GM19351 (cell line): ENCODE measurements at regions not wholly inside any gene's neighbourhood (a gene's known extent, or its start where the extent isn't known, plus 50 kb on each side); places are given as distances from the start of the nearest gene placed in this dataset.

Source experiments
- ATAC-seq: cut with Tn5 transposase; IDR thresholded peaks from one replicate; pipeline ENCODE4 v1.9.1; 2021; ENCODE audit warnings: mild to moderate bottlenecking, moderate library complexity; ENCODE audit not compliant: unreplicated experiment

- no peak for ATAC-seq
Observed at GRCh38 chr11:127472505-127472904, 471.9 kb upstream of the KIRREL3 start.

DNA sequence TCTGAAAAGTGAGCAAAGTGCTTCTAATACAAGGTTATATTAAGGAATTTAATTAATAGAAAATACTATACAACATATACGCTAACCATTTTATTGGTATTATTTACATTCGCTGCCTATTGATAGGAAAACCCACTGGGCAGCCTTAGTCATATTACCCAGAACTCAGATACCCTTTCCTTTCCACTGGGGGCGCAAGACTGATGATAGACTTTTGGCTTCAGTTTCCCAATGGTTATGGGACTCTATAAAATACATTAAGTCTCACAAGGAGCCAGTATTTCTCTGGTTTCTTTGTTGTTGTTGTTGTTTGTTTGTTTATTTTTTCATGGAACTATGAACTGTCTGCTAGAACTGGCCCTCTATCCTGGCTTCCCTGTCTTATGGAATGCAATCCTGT is 471.1 kb upstream of the KIRREL3 start:
- ATAC-seq, result no peak

GRCh38 chr11:127470306-127470884 is 469.8 kb upstream of the KIRREL3 start:
- no peak for ATAC-seq

DNA sequence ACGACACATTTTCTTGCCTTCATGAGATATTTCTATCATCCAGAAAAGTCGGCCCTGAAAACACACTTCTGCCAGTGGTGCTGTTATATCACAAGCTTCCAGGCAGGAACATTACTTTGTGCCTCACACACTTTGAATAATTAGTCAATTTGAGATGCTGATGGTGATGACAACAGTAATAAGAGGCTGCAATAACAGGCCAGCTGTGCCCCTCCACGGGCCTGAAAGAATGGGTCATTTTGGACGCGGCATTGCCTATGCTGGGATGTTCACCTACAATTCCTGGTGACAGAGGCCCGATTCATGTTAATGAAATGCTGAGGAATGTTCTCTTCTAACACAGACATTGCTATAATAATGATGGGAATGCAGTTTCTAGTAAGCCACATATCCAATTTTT is 463.8 kb upstream of the KIRREL3 start:
- no peak for ATAC-seq

DNA sequence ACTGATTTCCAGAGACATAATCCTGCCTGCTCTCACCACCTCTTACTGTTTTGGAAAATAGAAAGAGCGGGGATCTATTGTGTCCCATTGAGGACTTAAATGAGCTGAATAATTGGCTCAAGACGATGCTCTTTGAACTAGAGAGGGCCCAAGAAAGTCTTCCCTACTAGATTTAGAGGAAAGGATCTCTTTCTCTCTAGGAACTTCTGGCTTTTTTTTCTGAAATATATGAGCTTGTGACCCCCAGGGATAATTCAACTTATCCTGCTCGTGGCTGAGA is 461.4 kb upstream of the KIRREL3 start:
- no peak for ATAC-seq

DNA sequence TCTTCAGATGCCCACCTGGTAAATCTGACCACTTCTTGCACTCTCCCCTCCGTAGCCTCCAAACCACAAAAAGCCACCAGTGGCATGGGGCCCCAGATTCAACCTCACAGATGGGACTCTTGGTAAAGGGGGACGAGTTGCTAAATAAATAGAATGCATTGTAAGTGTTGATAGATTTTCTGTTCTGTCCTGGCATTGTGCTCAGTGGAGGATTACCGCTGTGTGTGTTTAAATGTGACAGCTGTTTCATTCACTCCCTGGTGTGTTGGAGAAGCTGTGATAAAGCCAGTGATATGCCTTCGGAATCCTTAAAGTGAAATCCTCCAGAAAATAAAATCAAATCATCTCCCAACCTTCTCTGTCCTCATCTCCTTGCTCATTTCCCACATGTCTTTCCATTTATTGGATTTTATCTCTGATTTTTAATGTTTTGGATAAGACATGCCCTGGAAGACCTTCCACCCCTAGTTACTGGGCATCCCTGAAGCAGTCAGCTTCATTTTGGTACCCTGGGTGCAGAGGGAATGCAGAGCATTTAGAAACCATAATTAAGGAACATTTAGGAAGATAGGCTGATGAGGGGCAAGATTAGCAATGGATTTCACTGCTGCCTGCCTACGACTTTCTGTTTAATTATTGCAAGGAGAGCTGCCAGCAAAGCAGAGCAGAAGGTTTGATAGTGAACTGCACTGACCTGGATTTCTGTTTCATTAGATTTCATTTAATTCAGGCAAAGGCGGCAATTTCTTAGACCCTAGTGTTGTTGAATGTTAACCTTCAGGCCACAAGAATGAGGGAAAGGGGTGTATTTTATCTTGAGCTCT is 460.9 kb upstream of the KIRREL3 start:
- ATAC-seq, result no peak

- ATAC-seq, result no peak
Observed at GRCh38 chr11:127458561-127458960, 458.0 kb upstream of the KIRREL3 start.

GRCh38 chr11:127454856-127455255 is 454.3 kb upstream of the KIRREL3 start:
- no peak for ATAC-seq

- ATAC-seq, result no peak
Observed at GRCh38 chr11:127452533-127452932, 452.0 kb upstream of the KIRREL3 start.

DNA sequence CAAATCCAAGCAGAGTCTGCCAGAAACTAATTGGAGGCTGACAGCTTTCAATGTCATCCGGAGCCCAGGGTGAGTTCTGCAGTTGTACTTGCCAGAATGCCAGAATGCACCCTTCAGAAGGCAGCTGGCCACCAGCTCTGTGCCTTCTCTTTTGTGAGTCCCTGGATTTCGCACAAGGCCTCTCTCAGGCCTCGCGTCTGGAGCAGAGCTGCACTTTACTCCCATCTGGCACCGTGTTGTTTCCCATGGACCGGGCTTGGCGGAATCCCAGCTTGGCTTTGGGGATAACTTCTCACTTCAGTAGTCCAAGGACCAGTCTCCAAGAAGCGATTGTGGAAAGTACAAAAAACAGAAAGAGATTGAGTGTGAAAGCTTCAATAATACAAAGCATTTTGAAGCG is 451.3 kb upstream of the KIRREL3 start:
- ATAC-seq, result no peak

GRCh38 chr11:127448101-127448500 is 447.5 kb upstream of the KIRREL3 start:
- ATAC-seq, result no peak

DNA sequence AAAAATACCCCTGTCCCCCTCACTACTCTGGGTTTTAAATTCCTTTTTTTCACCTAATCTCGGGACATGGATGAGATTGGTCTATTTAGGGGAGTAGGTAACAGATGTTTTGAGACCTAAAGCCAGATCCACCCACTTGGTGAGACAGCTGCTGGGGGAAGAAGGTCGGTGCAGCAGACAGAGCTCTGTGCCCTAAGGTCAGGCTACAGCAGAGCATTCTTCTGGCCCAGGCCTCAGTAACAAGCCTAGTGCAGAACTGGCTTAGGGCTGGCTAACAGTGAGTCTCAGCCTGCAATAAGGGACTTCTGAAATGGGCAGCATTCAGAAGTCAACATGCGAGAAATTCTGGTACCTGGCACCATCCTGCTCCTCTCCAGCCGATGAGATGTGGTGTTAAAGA is 444.9 kb upstream of the KIRREL3 start:
- no peak for ATAC-seq

DNA sequence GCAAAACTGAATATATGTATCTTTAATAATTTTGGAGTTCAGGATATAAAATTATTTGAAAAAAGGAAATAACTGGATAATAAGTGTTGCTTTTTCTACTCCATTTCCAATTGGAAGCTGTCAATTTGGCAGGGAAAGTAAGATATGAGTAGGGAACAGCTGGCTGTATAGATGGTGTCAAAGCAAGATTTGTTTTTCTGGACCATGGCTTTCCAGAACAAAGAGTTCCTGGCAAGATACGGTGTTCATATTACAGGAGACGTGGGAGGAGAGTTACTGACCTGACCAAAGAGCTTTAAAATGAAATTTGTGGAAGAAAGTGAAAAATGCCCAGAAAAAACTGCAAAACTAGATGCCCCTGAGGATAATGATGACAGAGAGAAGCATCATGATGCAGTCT is 442.7 kb upstream of the KIRREL3 start:
- ATAC-seq, result no peak

GRCh38 chr11:127440616-127441015 is 440.0 kb upstream of the KIRREL3 start:
- ATAC-seq, result no peak

DNA sequence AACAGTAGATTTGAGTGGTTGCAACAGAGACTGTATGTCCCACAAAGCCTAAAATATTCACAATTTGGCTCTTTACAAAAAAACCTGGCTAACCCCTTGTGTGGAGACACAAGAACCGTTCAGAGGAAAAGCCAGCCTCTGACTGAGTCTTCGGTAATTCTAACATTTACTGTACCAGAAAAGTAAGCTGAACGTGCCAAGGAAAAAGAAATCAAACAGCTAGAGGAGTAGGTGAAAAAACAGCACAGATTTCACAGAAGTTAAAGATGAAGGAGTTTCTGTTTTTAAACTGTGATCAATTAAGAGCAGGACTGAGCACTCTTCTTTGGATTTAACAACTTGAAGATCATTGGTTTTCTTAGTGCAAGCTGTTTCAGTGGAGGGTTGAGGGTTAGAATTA is 424.7 kb upstream of the KIRREL3 start:
- ATAC-seq, result no peak

DNA sequence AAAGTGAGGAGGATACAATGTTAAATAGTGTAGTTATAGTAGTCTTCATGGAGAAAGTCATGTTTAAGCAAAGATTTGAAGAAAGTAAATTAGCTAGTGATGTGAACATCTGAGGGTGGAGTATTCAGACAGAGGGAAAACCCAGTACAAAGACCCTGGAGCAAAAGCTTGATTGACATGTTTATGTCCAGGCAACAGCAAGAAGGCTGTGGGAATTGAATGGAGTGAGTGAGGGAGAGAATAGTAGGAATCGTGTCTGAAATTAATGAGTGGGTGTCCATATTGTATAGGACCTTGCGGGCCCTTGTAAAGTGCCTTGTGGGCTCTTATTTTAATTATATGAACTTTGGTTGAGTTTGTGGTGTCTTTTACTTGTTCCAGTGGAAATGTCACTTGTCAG is 424.1 kb upstream of the KIRREL3 start:
- no peak for ATAC-seq

DNA sequence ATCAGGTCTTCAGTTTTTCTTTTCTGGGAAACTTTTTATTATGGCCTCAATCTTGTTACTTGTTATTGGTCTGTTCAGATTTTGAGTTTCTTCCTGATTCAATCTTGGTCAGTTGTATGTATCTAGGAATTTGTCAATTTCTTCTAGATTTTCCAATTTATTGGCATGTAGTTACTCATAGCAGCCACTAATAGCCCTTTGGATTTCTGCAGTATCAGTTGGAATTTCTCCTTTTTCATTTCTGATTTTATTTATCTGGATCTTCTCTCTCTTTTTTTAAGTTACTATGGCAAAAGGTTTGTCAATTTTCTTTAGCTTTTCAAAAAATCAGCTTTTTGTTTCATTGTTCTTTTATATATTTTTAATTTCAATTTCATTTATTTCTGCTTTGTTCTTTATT is 419.6 kb upstream of the KIRREL3 start:
- ATAC-seq, result no peak

GRCh38 chr11:127412722-127413380 is 412.3 kb upstream of the KIRREL3 start:
- ATAC-seq, result no peak

- no peak for ATAC-seq
Observed at GRCh38 chr11:127412234-127412633, 411.7 kb upstream of the KIRREL3 start.

- no peak for ATAC-seq
Observed at GRCh38 chr11:127411283-127411682, 410.7 kb upstream of the KIRREL3 start.

DNA sequence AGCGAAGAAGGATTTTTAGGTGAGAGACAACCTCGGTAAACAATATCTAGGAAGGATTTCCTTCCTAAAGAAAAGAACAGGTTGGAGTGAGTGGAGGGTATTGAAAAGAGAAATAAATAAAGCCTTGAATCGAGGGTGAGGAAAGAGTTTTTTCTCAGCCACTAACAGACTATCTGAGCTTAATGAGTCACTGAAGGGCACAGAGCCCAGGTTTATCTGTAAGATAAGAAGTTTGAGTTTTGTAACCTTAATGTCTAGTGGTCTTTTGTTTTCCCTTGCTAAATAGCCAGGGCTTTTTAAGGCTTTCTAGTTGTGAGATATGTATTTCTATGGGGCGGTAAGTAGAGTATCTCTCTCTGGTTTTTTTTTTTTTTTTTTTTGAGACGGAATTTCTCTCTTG is 394.5 kb upstream of the KIRREL3 start:
- ATAC-seq, result no peak

- no peak for ATAC-seq
Observed at GRCh38 chr11:127393460-127393997, 393.0 kb upstream of the KIRREL3 start.
